ENCODE measurements at regions not wholly inside any gene's neighbourhood (a gene's known extent, or its start where the extent isn't known, plus 50 kb on each side); places are given as distances from the start of the nearest gene placed in this dataset.
A peak's percentile ranks its signal among the peaks of the same experiment; 100 is the strongest.

DNA sequence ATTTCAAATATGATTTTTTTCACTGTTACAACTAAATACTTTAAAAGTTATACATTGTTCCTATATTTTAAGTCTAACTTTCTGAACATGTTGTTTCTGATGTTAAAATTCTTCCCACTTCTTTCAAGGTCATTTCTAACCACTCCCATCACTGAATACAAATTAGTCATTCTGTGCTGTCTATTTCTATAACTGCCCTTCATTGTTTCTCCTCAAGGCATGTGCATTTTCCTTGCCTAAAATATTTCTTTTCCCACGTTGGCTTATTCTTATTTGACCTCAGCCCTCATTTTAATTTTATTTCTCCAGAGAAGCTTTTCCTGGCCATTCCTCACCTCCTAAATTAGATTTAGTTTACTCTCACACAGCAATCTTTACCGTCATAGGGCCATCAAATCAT, 198.9 kb upstream of the GULP1 start:
- TF ChIP-seq GATA2 (IDR thresholded peaks at IDR 0.05; ENCODE audit: low read depth, low read length): no peak
- no peak for TF ChIP-seq GATA3 (IDR thresholded peaks at IDR 0.05; ENCODE audit: low read depth, low read length)

- TF ChIP-seq GATA2 (IDR thresholded peaks at IDR 0.05; ENCODE audit: low read depth, low read length) (no peak), GATA3 (IDR thresholded peaks at IDR 0.05; ENCODE audit: low read depth, low read length) (no peak)
Observed at GRCh38 chr2:188096910-188097309, 194.8 kb upstream of the GULP1 start.

GRCh38 chr2:188102881-188103280, 188.8 kb upstream of the GULP1 start:
- TF ChIP-seq GATA2 (IDR thresholded peaks at IDR 0.05; ENCODE audit: low read depth, low read length) (no peak), GATA3 (IDR thresholded peaks at IDR 0.05; ENCODE audit: low read depth, low read length) (no peak)

DNA sequence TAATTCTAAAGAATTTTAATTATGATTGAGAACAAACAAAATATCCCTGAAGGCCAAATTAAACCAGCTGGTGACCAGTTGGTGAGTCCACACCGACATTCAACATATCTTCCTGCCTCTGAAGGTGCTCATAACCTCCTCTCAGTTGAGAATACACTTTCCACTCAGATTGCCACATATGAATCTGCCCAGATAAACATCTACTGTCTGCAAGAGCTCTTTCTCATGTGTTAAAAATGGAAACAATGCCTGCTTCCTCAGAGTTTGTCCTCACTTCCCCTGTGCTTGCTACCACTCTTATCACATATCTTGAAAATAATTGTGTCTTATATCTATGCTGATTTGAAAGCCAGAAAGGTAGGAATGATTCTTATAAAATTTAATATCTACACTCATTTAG, 177.7 kb upstream of the GULP1 start:
- TF ChIP-seq GATA3 (IDR thresholded peaks at IDR 0.05; ENCODE audit: low read depth, low read length) (peak; percentile 76), GATA2 (IDR thresholded peaks at IDR 0.05; ENCODE audit: low read depth, low read length) (peak; percentile 76)

- TF ChIP-seq GATA3 (IDR thresholded peaks at IDR 0.05; ENCODE audit: low read depth, low read length) (no peak), GATA2 (IDR thresholded peaks at IDR 0.05; ENCODE audit: low read depth, low read length) (no peak)
Observed at GRCh38 chr2:188117706-188118105, 174.0 kb upstream of the GULP1 start.

GRCh38 chr2:188118431-188118830, 173.2 kb upstream of the GULP1 start:
- TF ChIP-seq GATA3 (IDR thresholded peaks at IDR 0.05; ENCODE audit: low read depth, low read length): no peak
- no peak for TF ChIP-seq GATA2 (IDR thresholded peaks at IDR 0.05; ENCODE audit: low read depth, low read length)

GRCh38 chr2:188119112-188119838, 172.4 kb upstream of the GULP1 start:
- TF ChIP-seq GATA3 (IDR thresholded peaks at IDR 0.05; ENCODE audit: low read depth, low read length) (no peak), GATA2 (IDR thresholded peaks at IDR 0.05; ENCODE audit: low read depth, low read length) (no peak)

GRCh38 chr2:188122985-188123384, 168.7 kb upstream of the GULP1 start:
- no peak for TF ChIP-seq GATA3 (IDR thresholded peaks at IDR 0.05; ENCODE audit: low read depth, low read length)
- TF ChIP-seq GATA2 (IDR thresholded peaks at IDR 0.05; ENCODE audit: low read depth, low read length): no peak

GRCh38 chr2:188129677-188130076, 162.0 kb upstream of the GULP1 start:
- TF ChIP-seq GATA3 (IDR thresholded peaks at IDR 0.05; ENCODE audit: low read depth, low read length) (no peak), GATA2 (IDR thresholded peaks at IDR 0.05; ENCODE audit: low read depth, low read length) (no peak)

DNA sequence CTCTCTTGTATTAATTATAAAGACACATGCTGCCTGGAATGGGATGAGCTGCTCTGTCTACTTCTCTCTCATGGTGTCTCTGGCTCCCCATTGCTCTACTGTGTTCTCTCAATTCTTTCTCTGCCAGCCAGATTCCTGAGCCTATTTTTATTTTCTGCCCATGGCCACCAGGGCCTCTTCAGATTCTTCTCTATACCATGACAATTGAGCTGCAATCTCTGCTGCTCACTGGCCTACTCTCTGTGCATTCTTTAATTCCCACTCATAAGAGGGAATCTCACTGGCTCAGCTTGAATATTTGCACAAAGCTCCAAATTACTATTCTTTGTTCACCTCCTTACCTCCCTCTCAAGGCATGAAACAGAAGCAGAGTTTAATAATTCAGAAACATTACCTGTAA, 161.4 kb upstream of the GULP1 start:
- TF ChIP-seq GATA2 (IDR thresholded peaks at IDR 0.05; ENCODE audit: low read depth, low read length): no peak
- no peak for TF ChIP-seq GATA3 (IDR thresholded peaks at IDR 0.05; ENCODE audit: low read depth, low read length)

- TF ChIP-seq GATA3 (IDR thresholded peaks at IDR 0.05; ENCODE audit: low read depth, low read length) (no peak), GATA2 (IDR thresholded peaks at IDR 0.05; ENCODE audit: low read depth, low read length) (no peak)
Observed at GRCh38 chr2:188131281-188131680, 160.4 kb upstream of the GULP1 start.

- no peak for TF ChIP-seq GATA2 (IDR thresholded peaks at IDR 0.05; ENCODE audit: low read depth, low read length)
- TF ChIP-seq GATA3 (IDR thresholded peaks at IDR 0.05; ENCODE audit: low read depth, low read length): no peak
Observed at GRCh38 chr2:188132385-188132784, 159.3 kb upstream of the GULP1 start.

- TF ChIP-seq GATA2 (IDR thresholded peaks at IDR 0.05; ENCODE audit: low read depth, low read length) (no peak), GATA3 (IDR thresholded peaks at IDR 0.05; ENCODE audit: low read depth, low read length) (no peak)
Observed at GRCh38 chr2:188134241-188134640, 157.4 kb upstream of the GULP1 start.

- TF ChIP-seq GATA3 (IDR thresholded peaks at IDR 0.05; ENCODE audit: low read depth, low read length) (no peak), GATA2 (IDR thresholded peaks at IDR 0.05; ENCODE audit: low read depth, low read length) (no peak)
Observed at GRCh38 chr2:188138313-188138712, 153.4 kb upstream of the GULP1 start.

DNA sequence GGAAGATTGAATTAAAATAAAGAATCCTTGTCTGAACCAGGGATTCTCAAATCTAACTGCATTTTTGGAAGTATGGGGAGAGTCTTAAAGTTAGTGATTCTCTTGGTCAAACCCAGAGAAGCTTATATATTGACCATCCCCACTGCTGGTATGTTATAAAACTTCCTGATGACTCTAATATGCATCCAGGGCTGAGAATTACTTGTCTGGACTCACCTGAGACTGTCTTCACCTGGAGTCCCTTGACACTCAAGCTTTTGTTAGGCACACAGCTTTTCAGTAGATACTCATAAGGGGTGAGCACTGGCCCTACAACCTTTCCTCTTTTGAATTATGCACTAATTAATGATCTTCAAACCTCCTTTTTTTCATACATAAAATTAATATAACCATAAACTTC, 149.6 kb upstream of the GULP1 start:
- no peak for TF ChIP-seq GATA2 (IDR thresholded peaks at IDR 0.05; ENCODE audit: low read depth, low read length)
- no peak for TF ChIP-seq GATA3 (IDR thresholded peaks at IDR 0.05; ENCODE audit: low read depth, low read length)

Data from SH-SY5Y (cell line).